ENCODE measurements at regions not wholly inside any gene's neighbourhood (a gene's known extent, or its start where the extent isn't known, plus 50 kb on each side); places are given as distances from the start of the nearest gene placed in this dataset.

DNA sequence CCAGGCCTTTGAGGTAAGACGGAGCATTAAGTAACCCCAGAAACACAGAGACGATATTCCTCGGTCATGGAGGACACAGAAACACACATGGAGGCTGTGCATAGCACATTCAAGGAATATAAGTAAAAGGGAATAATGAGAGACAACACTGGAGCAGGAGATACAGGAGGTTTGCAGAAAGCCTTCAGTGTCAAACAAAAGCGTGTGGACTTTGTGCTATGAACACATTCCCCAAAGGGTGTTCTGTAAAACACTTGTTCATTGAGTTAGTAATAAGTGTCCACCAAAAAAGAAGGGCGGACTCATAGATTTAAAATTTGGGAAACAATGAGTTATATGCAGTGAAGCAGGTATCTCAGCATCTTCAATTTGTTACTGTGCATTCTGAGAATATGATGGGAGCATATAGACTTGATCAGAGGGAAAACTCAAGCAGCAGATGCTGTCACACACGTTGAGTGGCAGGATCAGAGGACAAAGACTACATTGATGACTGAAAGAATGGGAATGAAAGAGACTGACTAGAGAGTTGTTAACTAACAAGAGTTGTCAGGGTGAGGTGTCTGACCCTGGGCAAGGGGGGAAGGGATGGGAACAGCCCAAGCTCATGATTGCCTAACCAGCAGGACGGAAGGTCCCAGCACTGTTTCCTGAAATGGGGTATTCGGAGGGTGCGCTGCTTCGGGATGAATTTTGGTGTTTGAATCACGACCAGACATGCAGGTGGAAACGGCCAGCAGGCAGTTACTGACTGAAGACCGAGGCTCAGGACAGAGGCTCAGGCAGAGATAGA lies 85.2 kb upstream of the VIPR2 start:
- TF ChIP-seq POLR2A (IDR thresholded peaks at IDR 0.05; ENCODE audit: low read length) (no peak), GATA1 (IDR thresholded peaks at IDR 0.05; ENCODE audit: low read depth, low read length) (no peak)

All from erythroblast (primary cell).